Keratinocyte (primary cell): ENCODE measurements at regions not wholly inside any gene's neighbourhood (a gene's known extent, or its start where the extent isn't known, plus 50 kb on each side); places are given as distances from the start of the nearest gene placed in this dataset.

Experiments used
- DNase-seq: peaks from one replicate; pipeline ENCODE4 v3.0.0-alpha.2; 2011; ENCODE audit warnings: low read depth, missing footprints, low spot score
- FAIRE-seq: peaks from 2 replicates; lab custom pipeline; 2011; peaks lifted over from hg19 to GRCh38; lab: Jason Lieb, UNC
- H2AFZ ChIP-seq: 2 replicates; pipeline ENCODE4 v1.6.0; 2012; ENCODE audit warnings: low read length, control low read depth, inconsistent platforms; ENCODE audit not compliant: control insufficient read depth
- H3K27ac ChIP-seq: 2 replicates; pipeline ENCODE4 v1.5.1; 2011; ENCODE audit warnings: low read length; ENCODE audit not compliant: control insufficient read depth, insufficient read depth
- H3K27me3 ChIP-seq: 3 replicates; pipeline ENCODE4 v1.6.0; 2011; ENCODE audit warnings: low read length; ENCODE audit not compliant: control insufficient read depth, insufficient read depth; ENCODE audit errors: extremely low read depth
- H3K36me3 ChIP-seq, 2 experiments: 2 replicates in 1 of 2; 3 replicates in 1 of 2; pipeline ENCODE4 v1.5.1; 2011; ENCODE audit warnings: low read length in 2 of 2, mild to moderate bottlenecking in 1 of 2; ENCODE audit not compliant: control insufficient read depth in 2 of 2, insufficient read depth in 2 of 2; ENCODE audit errors: extremely low read depth in 1 of 2
- H3K4me1 ChIP-seq: 3 replicates; pipeline ENCODE4 v1.5.1; 2011; ENCODE audit warnings: low read length; ENCODE audit not compliant: control insufficient read depth, insufficient read depth; ENCODE audit errors: extremely low read depth
- H3K4me2 ChIP-seq: 3 replicates; pipeline ENCODE4 v1.6.0; 2011; ENCODE audit warnings: low read depth, low read length; ENCODE audit not compliant: control insufficient read depth, insufficient read depth; ENCODE audit errors: extremely low read depth
- H3K4me3 ChIP-seq, 3 experiments: fragments of 200-600 bp in 1 of 3; sonication (generic) in 1 of 3; 2 replicates in 2 of 3; 3 replicates in 1 of 3; pipeline ENCODE4 v1.5.1; 2011 to 2016; ENCODE audit warnings: low read length in 3 of 3, mild to moderate bottlenecking in 3 of 3, control low read depth in 2 of 3, inconsistent platforms in 1 of 3, low read depth in 1 of 3, mixed read lengths in 1 of 3, mixed run types in 1 of 3, moderate library complexity in 1 of 3; ENCODE audit not compliant: control insufficient read depth in 2 of 3, insufficient read depth in 2 of 3; ENCODE audit errors: extremely low read depth in 1 of 3
- H3K79me2 ChIP-seq: 2 replicates; pipeline ENCODE4 v1.6.0; 2012; ENCODE audit warnings: low read length; ENCODE audit not compliant: control insufficient read depth, insufficient read depth
- H3K9ac ChIP-seq: 3 replicates; pipeline ENCODE4 v1.6.0; 2011; ENCODE audit warnings: low read length; ENCODE audit not compliant: control insufficient read depth, insufficient read depth; ENCODE audit errors: extremely low read depth
- H3K9me1 ChIP-seq: 3 replicates; pipeline ENCODE4 v1.6.0; 2011; ENCODE audit warnings: low read length; ENCODE audit not compliant: control insufficient read depth, insufficient read depth; ENCODE audit errors: extremely low read depth
- H3K9me3 ChIP-seq: 2 replicates; pipeline ENCODE4 v1.5.1; 2012; ENCODE audit warnings: low read depth, low read length; ENCODE audit not compliant: control insufficient read depth
- H4K20me1 ChIP-seq: 3 replicates; pipeline ENCODE4 v1.6.0; 2011; ENCODE audit warnings: low read length; ENCODE audit not compliant: control insufficient read depth, insufficient read depth; ENCODE audit errors: extremely low read depth
- EZH2 ChIP-seq: IDR thresholded peaks from one replicate; pipeline ENCODE4 v1.6.1; 2012; ENCODE audit warnings: inconsistent platforms, mild to moderate bottlenecking, low read length, moderate library complexity
- dilution Hi-C: fragments of 300-500 bp; cut with MboI; formaldehyde crosslinking; loops from one replicate; pipeline ENCODE4 v1.7.0; 2020; ENCODE audit warnings: low sequenced_read_pairs; ENCODE audit not compliant: extremely low pct_ligation_motif_present
- TF ChIP-seq, protein P1 (sequence below), 3 experiments: IDR thresholded peaks in 1 of 3; conservative IDR thresholded peaks in 1 of 3; optimal IDR thresholded peaks in 1 of 3; 2 replicates in 2 of 3; 3 replicates in 1 of 3; pipeline versions ENCODE3 to v1.5.1; 2011; ENCODE audit warnings: low read length in 3 of 3, mild to moderate bottlenecking in 3 of 3, moderate library complexity in 2 of 3, control low read depth in 1 of 3, inconsistent platforms in 1 of 3; ENCODE audit not compliant: insufficient read depth in 2 of 3; ENCODE audit errors: extremely low read depth in 1 of 3

DNA sequence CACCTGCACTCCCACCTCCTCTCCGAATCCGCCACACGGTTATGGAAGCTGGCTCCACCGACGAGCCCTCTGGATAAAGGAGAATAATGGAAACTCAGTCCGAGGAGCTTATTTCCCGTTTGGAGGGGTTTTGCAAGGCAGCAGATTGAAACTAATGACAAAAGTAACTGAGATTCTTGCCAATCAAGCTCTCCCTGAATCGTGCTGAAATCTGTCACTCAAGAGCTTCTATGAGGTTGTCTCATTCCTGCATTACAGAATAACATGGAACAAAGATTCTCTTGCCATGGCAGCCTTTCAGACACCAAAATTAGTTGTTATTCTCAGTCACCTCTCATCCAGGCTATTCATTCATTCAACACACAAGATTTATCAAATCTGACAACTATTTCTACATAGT, 405.9 kb downstream of the SOX9 start:
- Histone ChIP-seq H3K9me1 (peaks cover 2% of the 10 kb centered on the region), H2AFZ (no peak overlapping the region), H3K9ac (no peak overlapping the region), H3K27ac (no peak overlapping the region), H3K4me1 (no peaks in the 10 kb centered on the region), H3K9me3 (no peaks in the 10 kb centered on the region), H4K20me1 (peaks cover 12% of the 10 kb centered on the region), H3K4me3 (no peak overlapping the region), H3K27me3 (no peaks in the 10 kb centered on the region), H3K36me3 (no peaks in the 10 kb centered on the region), H3K4me2 (no peak overlapping the region), H3K79me2 (peaks cover 95% of the 10 kb centered on the region)
- DNase-seq (no peak), FAIRE-seq (no peak)
- TF ChIP-seq, protein P1, sequence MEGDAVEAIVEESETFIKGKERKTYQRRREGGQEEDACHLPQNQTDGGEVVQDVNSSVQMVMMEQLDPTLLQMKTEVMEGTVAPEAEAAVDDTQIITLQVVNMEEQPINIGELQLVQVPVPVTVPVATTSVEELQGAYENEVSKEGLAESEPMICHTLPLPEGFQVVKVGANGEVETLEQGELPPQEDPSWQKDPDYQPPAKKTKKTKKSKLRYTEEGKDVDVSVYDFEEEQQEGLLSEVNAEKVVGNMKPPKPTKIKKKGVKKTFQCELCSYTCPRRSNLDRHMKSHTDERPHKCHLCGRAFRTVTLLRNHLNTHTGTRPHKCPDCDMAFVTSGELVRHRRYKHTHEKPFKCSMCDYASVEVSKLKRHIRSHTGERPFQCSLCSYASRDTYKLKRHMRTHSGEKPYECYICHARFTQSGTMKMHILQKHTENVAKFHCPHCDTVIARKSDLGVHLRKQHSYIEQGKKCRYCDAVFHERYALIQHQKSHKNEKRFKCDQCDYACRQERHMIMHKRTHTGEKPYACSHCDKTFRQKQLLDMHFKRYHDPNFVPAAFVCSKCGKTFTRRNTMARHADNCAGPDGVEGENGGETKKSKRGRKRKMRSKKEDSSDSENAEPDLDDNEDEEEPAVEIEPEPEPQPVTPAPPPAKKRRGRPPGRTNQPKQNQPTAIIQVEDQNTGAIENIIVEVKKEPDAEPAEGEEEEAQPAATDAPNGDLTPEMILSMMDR (optimal IDR thresholded peaks at IDR 0.05 in 1 of 3, IDR thresholded peaks at IDR 0.05 in 1 of 3, conservative IDR thresholded peaks at IDR 0.05 in 1 of 3; ENCODE audit: extremely low read depth in 1 of 3, insufficient read depth in 2 of 3, low read length in 3 of 3) = no peak
- no peak for TF ChIP-seq EZH2
- dilution Hi-C loops = no loop called here

DNA sequence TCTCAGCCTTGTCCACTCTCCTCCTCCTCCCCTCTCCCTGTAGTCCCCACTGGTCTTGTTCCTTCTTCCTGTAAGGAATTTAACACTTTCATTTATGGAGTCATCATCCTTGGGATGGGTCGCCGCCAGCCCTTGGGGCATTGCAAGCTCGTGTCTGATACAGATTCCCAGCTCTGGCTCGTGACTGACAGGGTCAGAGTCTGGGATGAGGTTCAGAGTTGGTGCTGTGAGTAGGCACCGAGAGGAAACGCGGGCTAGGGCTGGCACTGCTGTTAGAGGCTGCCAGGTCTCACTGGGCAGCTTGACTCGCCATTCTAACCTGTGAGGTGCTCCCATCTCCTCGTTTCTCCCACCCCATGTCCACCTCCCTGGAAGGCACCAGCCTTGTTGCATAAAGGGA, 407.0 kb downstream of the SOX9 start:
- H3K9ac ChIP-seq = no peak overlapping the region
- H3K79me2 ChIP-seq = peaks cover 95% of the 10 kb centered on the region
- dilution Hi-C loops = no loop called here

More for the DNA sequence above, 407.0 kb downstream of the SOX9 start:
- TF ChIP-seq, protein P1 (optimal IDR thresholded peaks at IDR 0.05 in 1 of 3, IDR thresholded peaks at IDR 0.05 in 1 of 3, conservative IDR thresholded peaks at IDR 0.05 in 1 of 3; ENCODE audit: extremely low read depth in 1 of 3, insufficient read depth in 2 of 3, low read length in 3 of 3) = no peak
- no peak for TF ChIP-seq EZH2
- H3K27ac ChIP-seq = no peak overlapping the region
- no peaks in the 10 kb centered on the region for H3K9me3 ChIP-seq
- H3K27me3 ChIP-seq = no peaks in the 10 kb centered on the region
- no peak overlapping the region for H3K4me2 ChIP-seq
- no peaks in the 10 kb centered on the region for H3K36me3 ChIP-seq
- peaks cover 4% of the 10 kb centered on the region for H3K9me1 ChIP-seq
- no peak overlapping the region for H2AFZ ChIP-seq
- peaks cover 12% of the 10 kb centered on the region for H4K20me1 ChIP-seq
- no peak for DNase-seq
- FAIRE-seq = no peak
- no peak overlapping the region for H3K4me3 ChIP-seq
- H3K4me1 ChIP-seq = no peaks in the 10 kb centered on the region
